Keratinocyte (primary cell): ENCODE measurements at regions not wholly inside any gene's neighbourhood (a gene's known extent, or its start where the extent isn't known, plus 50 kb on each side); places are given as distances from the start of the nearest gene placed in this dataset.

ENCODE experiments used
- DNase-seq: peaks from one replicate; pipeline ENCODE4 v3.0.0-alpha.2; 2011; ENCODE audit warnings: low read depth, missing footprints, low spot score
- FAIRE-seq: peaks from 2 replicates; lab custom pipeline; 2011; peaks lifted over from hg19 to GRCh38; lab: Jason Lieb, UNC
- H2AFZ ChIP-seq: 2 replicates; pipeline ENCODE4 v1.6.0; 2012; ENCODE audit warnings: low read length, control low read depth, inconsistent platforms; ENCODE audit not compliant: control insufficient read depth
- H3K27ac ChIP-seq: 2 replicates; pipeline ENCODE4 v1.5.1; 2011; ENCODE audit warnings: low read length; ENCODE audit not compliant: control insufficient read depth, insufficient read depth
- H3K27me3 ChIP-seq: 3 replicates; pipeline ENCODE4 v1.6.0; 2011; ENCODE audit warnings: low read length; ENCODE audit not compliant: control insufficient read depth, insufficient read depth; ENCODE audit errors: extremely low read depth
- H3K36me3 ChIP-seq, 2 experiments: 2 replicates in 1 of 2; 3 replicates in 1 of 2; pipeline ENCODE4 v1.5.1; 2011; ENCODE audit warnings: low read length in 2 of 2, mild to moderate bottlenecking in 1 of 2; ENCODE audit not compliant: control insufficient read depth in 2 of 2, insufficient read depth in 2 of 2; ENCODE audit errors: extremely low read depth in 1 of 2
- H3K4me1 ChIP-seq: 3 replicates; pipeline ENCODE4 v1.5.1; 2011; ENCODE audit warnings: low read length; ENCODE audit not compliant: control insufficient read depth, insufficient read depth; ENCODE audit errors: extremely low read depth
- H3K4me2 ChIP-seq: 3 replicates; pipeline ENCODE4 v1.6.0; 2011; ENCODE audit warnings: low read depth, low read length; ENCODE audit not compliant: control insufficient read depth, insufficient read depth; ENCODE audit errors: extremely low read depth
- H3K4me3 ChIP-seq, 3 experiments: fragments of 200-600 bp in 1 of 3; sonication (generic) in 1 of 3; 2 replicates in 2 of 3; 3 replicates in 1 of 3; pipeline ENCODE4 v1.5.1; 2011 to 2016; ENCODE audit warnings: low read length in 3 of 3, mild to moderate bottlenecking in 3 of 3, control low read depth in 2 of 3, inconsistent platforms in 1 of 3, low read depth in 1 of 3, mixed read lengths in 1 of 3, mixed run types in 1 of 3, moderate library complexity in 1 of 3; ENCODE audit not compliant: control insufficient read depth in 2 of 3, insufficient read depth in 2 of 3; ENCODE audit errors: extremely low read depth in 1 of 3
- H3K79me2 ChIP-seq: 2 replicates; pipeline ENCODE4 v1.6.0; 2012; ENCODE audit warnings: low read length; ENCODE audit not compliant: control insufficient read depth, insufficient read depth
- H3K9ac ChIP-seq: 3 replicates; pipeline ENCODE4 v1.6.0; 2011; ENCODE audit warnings: low read length; ENCODE audit not compliant: control insufficient read depth, insufficient read depth; ENCODE audit errors: extremely low read depth
- H3K9me1 ChIP-seq: 3 replicates; pipeline ENCODE4 v1.6.0; 2011; ENCODE audit warnings: low read length; ENCODE audit not compliant: control insufficient read depth, insufficient read depth; ENCODE audit errors: extremely low read depth
- H3K9me3 ChIP-seq: 2 replicates; pipeline ENCODE4 v1.5.1; 2012; ENCODE audit warnings: low read depth, low read length; ENCODE audit not compliant: control insufficient read depth
- H4K20me1 ChIP-seq: 3 replicates; pipeline ENCODE4 v1.6.0; 2011; ENCODE audit warnings: low read length; ENCODE audit not compliant: control insufficient read depth, insufficient read depth; ENCODE audit errors: extremely low read depth
- CTCF ChIP-seq, 3 experiments: IDR thresholded peaks in 1 of 3; conservative IDR thresholded peaks in 1 of 3; optimal IDR thresholded peaks in 1 of 3; 2 replicates in 2 of 3; 3 replicates in 1 of 3; pipeline versions ENCODE3 to v1.5.1; 2011; ENCODE audit warnings: low read length in 3 of 3, mild to moderate bottlenecking in 3 of 3, moderate library complexity in 2 of 3, control low read depth in 1 of 3, inconsistent platforms in 1 of 3; ENCODE audit not compliant: insufficient read depth in 2 of 3; ENCODE audit errors: extremely low read depth in 1 of 3
- EZH2 ChIP-seq: IDR thresholded peaks from one replicate; pipeline ENCODE4 v1.6.1; 2012; ENCODE audit warnings: inconsistent platforms, mild to moderate bottlenecking, low read length, moderate library complexity
- dilution Hi-C: fragments of 300-500 bp; cut with MboI; formaldehyde crosslinking; loops from one replicate; pipeline ENCODE4 v1.7.0; 2020; ENCODE audit warnings: low sequenced_read_pairs; ENCODE audit not compliant: extremely low pct_ligation_motif_present

GRCh38 chr7:153099235-153099634, 339.7 kb downstream of the ACTR3B start:
- H3K9me3 ChIP-seq: peaks cover 4% of the 10 kb centered on the region
- FAIRE-seq: no peak
- H3K27ac ChIP-seq: no peak overlapping the region
- no peaks in the 10 kb centered on the region for H3K9me1 ChIP-seq
- no peak overlapping the region for H3K4me2 ChIP-seq
- H3K79me2 ChIP-seq: no peaks in the 10 kb centered on the region
- dilution Hi-C loops: no loop called here
- no peak for DNase-seq
- H4K20me1 ChIP-seq: no peaks in the 10 kb centered on the region
- no peaks in the 10 kb centered on the region for H3K27me3 ChIP-seq
- H3K4me1 ChIP-seq: no peaks in the 10 kb centered on the region
- no peak overlapping the region for H3K4me3 ChIP-seq
- H3K36me3 ChIP-seq: no peaks in the 10 kb centered on the region
- no peak overlapping the region for H2AFZ ChIP-seq
- no peak overlapping the region for H3K9ac ChIP-seq
- TF ChIP-seq EZH2 (no peak), CTCF (optimal IDR thresholded peaks at IDR 0.05 in 1 of 3, IDR thresholded peaks at IDR 0.05 in 1 of 3, conservative IDR thresholded peaks at IDR 0.05 in 1 of 3; ENCODE audit: extremely low read depth in 1 of 3, insufficient read depth in 2 of 3, low read length in 3 of 3) (no peak)

DNA sequence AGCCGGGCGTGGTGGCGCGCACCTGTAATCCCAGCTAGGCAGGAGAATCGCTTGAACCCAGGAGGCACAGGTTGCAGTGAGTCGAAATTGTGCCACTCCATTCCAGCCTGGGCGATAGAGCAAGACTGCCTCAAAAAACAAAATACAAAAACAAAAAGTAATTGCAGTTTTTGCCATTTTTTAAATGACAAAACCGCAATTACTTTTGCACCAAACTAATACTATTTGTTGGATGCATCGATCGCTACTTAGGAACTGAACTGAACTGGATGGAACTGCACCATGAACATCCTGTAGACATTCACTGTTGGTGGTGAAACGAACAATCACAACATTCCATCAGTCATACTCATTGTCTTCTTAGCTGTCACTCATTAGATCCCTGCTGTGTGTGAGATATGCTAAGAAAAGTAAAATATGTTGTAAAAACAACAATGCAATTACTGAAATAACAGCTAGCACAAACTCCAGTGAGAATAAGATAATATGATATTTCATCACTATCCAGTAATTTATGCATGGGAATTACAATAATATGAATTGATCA, 341.2 kb downstream of the ACTR3B start:
- Histone ChIP-seq H3K9ac (no peak overlapping the region), H3K27me3 (no peaks in the 10 kb centered on the region), H3K4me1 (no peaks in the 10 kb centered on the region), H4K20me1 (no peaks in the 10 kb centered on the region), H3K27ac (no peak overlapping the region), H3K4me2 (no peak overlapping the region), H3K9me1 (no peaks in the 10 kb centered on the region), H2AFZ (no peak overlapping the region), H3K9me3 (peaks cover 4% of the 10 kb centered on the region), H3K4me3 (no peak overlapping the region), H3K79me2 (no peaks in the 10 kb centered on the region), H3K36me3 (no peaks in the 10 kb centered on the region)
- dilution Hi-C loops: no loop called here
- no peak for DNase-seq
- no peak for FAIRE-seq
- TF ChIP-seq CTCF (optimal IDR thresholded peaks at IDR 0.05 in 1 of 3, IDR thresholded peaks at IDR 0.05 in 1 of 3, conservative IDR thresholded peaks at IDR 0.05 in 1 of 3; ENCODE audit: extremely low read depth in 1 of 3, insufficient read depth in 2 of 3, low read length in 3 of 3): no peak
